Testis (tissue), 2 donors: ENCODE measurements at regions not wholly inside any gene's neighbourhood (a gene's known extent, or its start where the extent isn't known, plus 50 kb on each side); places are given as distances from the start of the nearest gene placed in this dataset.

ENCODE experiments used
- CTCF ChIP-seq, 3 experiments: fragments of 450-650 bp in 2 of 3; fragments of 200-600 bp in 1 of 3; sonication (generic) in 1 of 3; IDR thresholded peaks; one replicate each; pipeline ENCODE4 v1.5.1; 2016 to 2019; ENCODE audit warnings: antibody characterized with exemption in 3 of 3, mild to moderate bottlenecking in 2 of 3, moderate library complexity in 1 of 3
- POLR2A ChIP-seq: fragments of 450-650 bp; IDR thresholded peaks from one replicate; pipeline ENCODE4 v1.6.1; 2017; ENCODE audit warnings: antibody characterized with exemption, mild to moderate bottlenecking, moderate library complexity

- no peak for TF ChIP-seq CTCF (IDR thresholded peaks at IDR 0.05)
- no peak for TF ChIP-seq POLR2A
Observed at GRCh38 chr5:88944751-88945531, 62.0 kb upstream of the MEF2C start.
